ENCODE measurements at regions not wholly inside any gene's neighbourhood (a gene's known extent, or its start where the extent isn't known, plus 50 kb on each side); places are given as distances from the start of the nearest gene placed in this dataset.

DNA sequence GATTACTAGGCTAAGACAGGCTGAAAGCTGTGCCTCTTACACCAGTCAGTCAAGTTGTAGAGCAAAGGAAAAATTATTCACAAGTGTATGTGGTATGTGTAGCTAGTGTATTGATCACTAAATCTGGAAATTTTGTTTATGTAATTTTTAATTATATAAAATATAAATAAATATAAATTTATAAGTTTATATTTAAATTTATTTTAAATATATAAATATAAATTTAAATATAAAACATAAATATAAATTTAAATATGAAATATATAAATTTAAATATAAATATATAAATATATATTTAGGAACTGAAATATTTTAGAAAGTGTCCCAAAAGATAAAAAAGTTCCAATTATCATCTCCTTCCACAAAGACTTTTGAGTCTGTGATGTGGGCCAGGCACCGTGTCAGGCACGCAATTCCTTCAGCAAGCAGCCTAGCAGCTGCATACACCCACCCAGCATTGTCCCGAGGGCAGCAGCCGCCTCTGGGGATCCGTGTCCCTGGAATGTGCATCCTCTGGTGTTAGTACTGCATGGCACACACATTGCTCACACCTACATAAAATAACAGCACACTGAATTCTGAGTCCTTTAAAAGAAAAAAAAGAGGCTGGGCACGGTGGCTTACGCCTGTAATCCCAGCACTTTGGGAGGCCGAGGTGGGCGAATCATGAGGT lies 1098.0 kb downstream of the BRD1 start:
- FAIRE-seq (no peak), ATAC-seq (no peak), DNase-seq (ENCODE audit: low spot score) (no peak)
- peaks cover under 1% of the 10 kb centered on the region for H3K79me2 ChIP-seq (ENCODE audit: insufficient read depth, low read length)
- no peak overlapping the region for H3K27ac ChIP-seq (ENCODE audit: extremely low read length, insufficient read depth, low read length)
- no TSS peak for BruUV-seq (replicated peaks)
- 89% methylated on average over 9 of the region's 9 CpGs for WGBS (ENCODE audit: low lambda C conversion rate)
- H3K9me3 ChIP-seq (ENCODE audit: low read length), result peaks cover 18% of the 10 kb centered on the region
- in situ Hi-C loops (cut with HindIII; ENCODE audit: extremely low pct_ligation_motif_present, low pct_unique_long_range_greater_than_20kb), result no loop called here
- CTCF ChIA-PET (ENCODE audit: low intra/inter-chr PET ratio, low total read pairs), result no interaction called here
- TF ChIP-seq, protein P1, sequence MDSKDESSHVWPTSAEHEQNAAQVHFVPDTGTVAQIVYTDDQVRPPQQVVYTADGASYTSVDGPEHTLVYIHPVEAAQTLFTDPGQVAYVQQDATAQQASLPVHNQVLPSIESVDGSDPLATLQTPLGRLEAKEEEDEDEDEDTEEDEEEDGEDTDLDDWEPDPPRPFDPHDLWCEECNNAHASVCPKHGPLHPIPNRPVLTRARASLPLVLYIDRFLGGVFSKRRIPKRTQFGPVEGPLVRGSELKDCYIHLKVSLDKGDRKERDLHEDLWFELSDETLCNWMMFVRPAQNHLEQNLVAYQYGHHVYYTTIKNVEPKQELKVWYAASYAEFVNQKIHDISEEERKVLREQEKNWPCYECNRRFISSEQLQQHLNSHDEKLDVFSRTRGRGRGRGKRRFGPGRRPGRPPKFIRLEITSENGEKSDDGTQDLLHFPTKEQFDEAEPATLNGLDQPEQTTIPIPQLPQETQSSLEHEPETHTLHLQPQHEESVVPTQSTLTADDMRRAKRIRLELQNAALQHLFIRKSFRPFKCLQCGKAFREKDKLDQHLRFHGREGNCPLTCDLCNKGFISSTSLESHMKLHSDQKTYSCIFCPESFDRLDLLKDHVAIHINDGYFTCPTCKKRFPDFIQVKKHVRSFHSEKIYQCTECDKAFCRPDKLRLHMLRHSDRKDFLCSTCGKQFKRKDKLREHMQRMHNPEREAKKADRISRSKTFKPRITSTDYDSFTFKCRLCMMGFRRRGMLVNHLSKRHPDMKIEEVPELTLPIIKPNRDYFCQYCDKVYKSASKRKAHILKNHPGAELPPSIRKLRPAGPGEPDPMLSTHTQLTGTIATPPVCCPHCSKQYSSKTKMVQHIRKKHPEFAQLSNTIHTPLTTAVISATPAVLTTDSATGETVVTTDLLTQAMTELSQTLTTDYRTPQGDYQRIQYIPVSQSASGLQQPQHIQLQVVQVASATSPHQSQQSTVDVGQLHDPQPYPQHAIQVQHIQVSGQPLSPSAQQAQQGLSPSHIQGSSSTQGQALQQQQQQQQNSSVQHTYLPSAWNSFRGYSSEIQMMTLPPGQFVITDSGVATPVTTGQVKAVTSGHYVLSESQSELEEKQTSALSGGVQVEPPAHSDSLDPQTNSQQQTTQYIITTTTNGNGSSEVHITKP (CRISPR knock-in tag; IDR thresholded peaks at IDR 0.05; ENCODE audit: low read depth), result no peak
- TF ChIP-seq ZNF333 (CRISPR knock-in tag; IDR thresholded peaks at IDR 0.05; ENCODE audit: borderline replicate concordance) (no peak), ZNF510 (CRISPR knock-in tag; IDR thresholded peaks at IDR 0.05; ENCODE audit: low read depth) (no peak), ZNF260 (CRISPR knock-in tag; IDR thresholded peaks at IDR 0.05; ENCODE audit: borderline replicate concordance, low read depth) (no peak), PRMT3 (CRISPR knock-in tag; IDR thresholded peaks at IDR 0.05; ENCODE audit: borderline replicate concordance, low read depth) (no peak), CEBPB (IDR thresholded peaks at IDR 0.05; ENCODE audit: borderline replicate concordance, low read depth, low read length) (no peak), HIVEP1 (CRISPR knock-in tag; IDR thresholded peaks at IDR 0.05) (no peak), SYNCRIP (IDR thresholded peaks at IDR 0.05; ENCODE audit: insufficient read depth, low read depth, low read length) (no peak), ZFP1 (CRISPR knock-in tag; IDR thresholded peaks at IDR 0.05) (no peak), ZNF180 (CRISPR knock-in tag; IDR thresholded peaks at IDR 0.05; ENCODE audit: borderline replicate concordance, low read depth) (no peak)
- TF ChIP-seq, protein P2, sequence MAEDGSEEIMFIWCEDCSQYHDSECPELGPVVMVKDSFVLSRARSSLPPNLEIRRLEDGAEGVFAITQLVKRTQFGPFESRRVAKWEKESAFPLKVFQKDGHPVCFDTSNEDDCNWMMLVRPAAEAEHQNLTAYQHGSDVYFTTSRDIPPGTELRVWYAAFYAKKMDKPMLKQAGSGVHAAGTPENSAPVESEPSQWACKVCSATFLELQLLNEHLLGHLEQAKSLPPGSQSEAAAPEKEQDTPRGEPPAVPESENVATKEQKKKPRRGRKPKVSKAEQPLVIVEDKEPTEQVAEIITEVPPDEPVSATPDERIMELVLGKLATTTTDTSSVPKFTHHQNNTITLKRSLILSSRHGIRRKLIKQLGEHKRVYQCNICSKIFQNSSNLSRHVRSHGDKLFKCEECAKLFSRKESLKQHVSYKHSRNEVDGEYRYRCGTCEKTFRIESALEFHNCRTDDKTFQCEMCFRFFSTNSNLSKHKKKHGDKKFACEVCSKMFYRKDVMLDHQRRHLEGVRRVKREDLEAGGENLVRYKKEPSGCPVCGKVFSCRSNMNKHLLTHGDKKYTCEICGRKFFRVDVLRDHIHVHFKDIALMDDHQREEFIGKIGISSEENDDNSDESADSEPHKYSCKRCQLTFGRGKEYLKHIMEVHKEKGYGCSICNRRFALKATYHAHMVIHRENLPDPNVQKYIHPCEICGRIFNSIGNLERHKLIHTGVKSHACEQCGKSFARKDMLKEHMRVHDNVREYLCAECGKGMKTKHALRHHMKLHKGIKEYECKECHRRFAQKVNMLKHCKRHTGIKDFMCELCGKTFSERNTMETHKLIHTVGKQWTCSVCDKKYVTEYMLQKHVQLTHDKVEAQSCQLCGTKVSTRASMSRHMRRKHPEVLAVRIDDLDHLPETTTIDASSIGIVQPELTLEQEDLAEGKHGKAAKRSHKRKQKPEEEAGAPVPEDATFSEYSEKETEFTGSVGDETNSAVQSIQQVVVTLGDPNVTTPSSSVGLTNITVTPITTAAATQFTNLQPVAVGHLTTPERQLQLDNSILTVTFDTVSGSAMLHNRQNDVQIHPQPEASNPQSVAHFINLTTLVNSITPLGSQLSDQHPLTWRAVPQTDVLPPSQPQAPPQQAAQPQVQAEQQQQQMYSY (CRISPR knock-in tag; IDR thresholded peaks at IDR 0.05), result no peak
- H3K4me3 ChIP-seq (replicated peaks in 1 of 3; ENCODE audit: insufficient read depth in 1 of 3, low read depth in 2 of 3, low read length in 3 of 3), result no peak overlapping the region
- POLR2A ChIA-PET, result no interaction called here
- no peaks in the 10 kb centered on the region for H3K4me1 ChIP-seq (ENCODE audit: insufficient read depth, low read length)
- intact Hi-C loops (cut with micrococcal nuclease; ENCODE audit: unreplicated experiment), result no loop called here
- H3K4me2 ChIP-seq (ENCODE audit: low read depth, low read length), result no peak overlapping the region
- H3K36me3 ChIP-seq (replicated peaks in 1 of 2; ENCODE audit: control insufficient read depth in 1 of 2, insufficient read depth in 2 of 2, low read length in 2 of 2), result peaks cover 2 to 36% of the 10 kb centered on the region in 2 experiments; a peak in 4 of 5 replicates
- no peak overlapping the region for H2AFZ ChIP-seq (ENCODE audit: low read length)
- no peaks in the 10 kb centered on the region for H3K27me3 ChIP-seq (ENCODE audit: control insufficient read depth in 1 of 2, insufficient read depth in 2 of 2, low read length in 2 of 2)
- H4K20me1 ChIP-seq (ENCODE audit: insufficient read depth, low read length), result no peaks in the 10 kb centered on the region
- no peak overlapping the region for H3K9ac ChIP-seq (ENCODE audit: insufficient read depth, low read depth, low read length)

Data from HepG2 (cell line).